Ishikawa (cell line): ENCODE measurements at regions not wholly inside any gene's neighbourhood (a gene's known extent, or its start where the extent isn't known, plus 50 kb on each side); places are given as distances from the start of the nearest gene placed in this dataset.

Experiments
- CEBPB ChIP-seq: IDR thresholded peaks from 2 replicates; pipeline ENCODE4 v1.6.1; 2012
- CREB1 ChIP-seq: IDR thresholded peaks from 2 replicates; pipeline ENCODE4 v1.6.1; 2012; ENCODE audit warnings: low read depth
- EGR1 ChIP-seq: IDR thresholded peaks from 2 replicates; pipeline ENCODE4 v1.6.1; 2012
- EP300 ChIP-seq: IDR thresholded peaks from 2 replicates; pipeline ENCODE4 v1.6.1; 2012; ENCODE audit warnings: borderline replicate concordance
- FOXM1 ChIP-seq: IDR thresholded peaks from 2 replicates; pipeline ENCODE4 v1.6.1; 2012; ENCODE audit warnings: low read depth, borderline replicate concordance
- NFIC ChIP-seq: IDR thresholded peaks from 2 replicates; pipeline ENCODE4 v1.6.1; 2012
- RAD21 ChIP-seq: IDR thresholded peaks from 2 replicates; pipeline ENCODE4 v1.6.1; 2012; ENCODE audit warnings: low read depth
- TAF1 ChIP-seq: IDR thresholded peaks from 2 replicates; pipeline ENCODE4 v1.6.1; 2012; ENCODE audit warnings: low read depth, mild to moderate bottlenecking
- TCF12 ChIP-seq: IDR thresholded peaks from 2 replicates; pipeline ENCODE4 v1.6.1; 2012; ENCODE audit warnings: low read depth
- TEAD4 ChIP-seq: IDR thresholded peaks from 2 replicates; pipeline ENCODE4 v1.6.1; 2012
- YY1 ChIP-seq: IDR thresholded peaks from 2 replicates; pipeline ENCODE4 v1.6.1; 2012; ENCODE audit warnings: low read depth
- ZBTB7A ChIP-seq: IDR thresholded peaks from 2 replicates; pipeline ENCODE4 v1.6.1; 2012; ENCODE audit warnings: low read depth
- TF ChIP-seq, protein P1 (sequence below): IDR thresholded peaks from 2 replicates; pipeline ENCODE4 v1.6.1; 2012
- TF ChIP-seq, protein P2 (sequence below): IDR thresholded peaks from 2 replicates; pipeline ENCODE4 v1.6.1; 2012
- TF ChIP-seq, protein P3 (sequence below): IDR thresholded peaks from 2 replicates; pipeline ENCODE4 v1.6.1; 2012; ENCODE audit warnings: low read depth, mild to moderate bottlenecking

- no peak for TF ChIP-seq CEBPB
- TF ChIP-seq, protein P1, sequence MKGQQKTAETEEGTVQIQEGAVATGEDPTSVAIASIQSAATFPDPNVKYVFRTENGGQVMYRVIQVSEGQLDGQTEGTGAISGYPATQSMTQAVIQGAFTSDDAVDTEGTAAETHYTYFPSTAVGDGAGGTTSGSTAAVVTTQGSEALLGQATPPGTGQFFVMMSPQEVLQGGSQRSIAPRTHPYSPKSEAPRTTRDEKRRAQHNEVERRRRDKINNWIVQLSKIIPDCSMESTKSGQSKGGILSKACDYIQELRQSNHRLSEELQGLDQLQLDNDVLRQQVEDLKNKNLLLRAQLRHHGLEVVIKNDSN: no peak
- no peak for TF ChIP-seq YY1
- no peak for TF ChIP-seq TCF12
- no peak for TF ChIP-seq CREB1
Measured at GRCh38 chr4:189029976-189030504, 890.8 kb downstream of the TRIML1 start.

GRCh38 chr4:189032606-189033338 is 893.5 kb downstream of the TRIML1 start:
- TF ChIP-seq TCF12 (no peak), FOXM1 (no peak), TAF1 (no peak), YY1 (no peak), NFIC (no peak), CREB1 (no peak), CEBPB (no peak)
- TF ChIP-seq, protein P2, sequence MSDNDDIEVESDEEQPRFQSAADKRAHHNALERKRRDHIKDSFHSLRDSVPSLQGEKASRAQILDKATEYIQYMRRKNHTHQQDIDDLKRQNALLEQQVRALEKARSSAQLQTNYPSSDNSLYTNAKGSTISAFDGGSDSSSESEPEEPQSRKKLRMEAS: no peak
- TF ChIP-seq, protein P1: no peak
- TF ChIP-seq, protein P3, sequence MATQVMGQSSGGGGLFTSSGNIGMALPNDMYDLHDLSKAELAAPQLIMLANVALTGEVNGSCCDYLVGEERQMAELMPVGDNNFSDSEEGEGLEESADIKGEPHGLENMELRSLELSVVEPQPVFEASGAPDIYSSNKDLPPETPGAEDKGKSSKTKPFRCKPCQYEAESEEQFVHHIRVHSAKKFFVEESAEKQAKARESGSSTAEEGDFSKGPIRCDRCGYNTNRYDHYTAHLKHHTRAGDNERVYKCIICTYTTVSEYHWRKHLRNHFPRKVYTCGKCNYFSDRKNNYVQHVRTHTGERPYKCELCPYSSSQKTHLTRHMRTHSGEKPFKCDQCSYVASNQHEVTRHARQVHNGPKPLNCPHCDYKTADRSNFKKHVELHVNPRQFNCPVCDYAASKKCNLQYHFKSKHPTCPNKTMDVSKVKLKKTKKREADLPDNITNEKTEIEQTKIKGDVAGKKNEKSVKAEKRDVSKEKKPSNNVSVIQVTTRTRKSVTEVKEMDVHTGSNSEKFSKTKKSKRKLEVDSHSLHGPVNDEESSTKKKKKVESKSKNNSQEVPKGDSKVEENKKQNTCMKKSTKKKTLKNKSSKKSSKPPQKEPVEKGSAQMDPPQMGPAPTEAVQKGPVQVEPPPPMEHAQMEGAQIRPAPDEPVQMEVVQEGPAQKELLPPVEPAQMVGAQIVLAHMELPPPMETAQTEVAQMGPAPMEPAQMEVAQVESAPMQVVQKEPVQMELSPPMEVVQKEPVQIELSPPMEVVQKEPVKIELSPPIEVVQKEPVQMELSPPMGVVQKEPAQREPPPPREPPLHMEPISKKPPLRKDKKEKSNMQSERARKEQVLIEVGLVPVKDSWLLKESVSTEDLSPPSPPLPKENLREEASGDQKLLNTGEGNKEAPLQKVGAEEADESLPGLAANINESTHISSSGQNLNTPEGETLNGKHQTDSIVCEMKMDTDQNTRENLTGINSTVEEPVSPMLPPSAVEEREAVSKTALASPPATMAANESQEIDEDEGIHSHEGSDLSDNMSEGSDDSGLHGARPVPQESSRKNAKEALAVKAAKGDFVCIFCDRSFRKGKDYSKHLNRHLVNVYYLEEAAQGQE: no peak

DNA sequence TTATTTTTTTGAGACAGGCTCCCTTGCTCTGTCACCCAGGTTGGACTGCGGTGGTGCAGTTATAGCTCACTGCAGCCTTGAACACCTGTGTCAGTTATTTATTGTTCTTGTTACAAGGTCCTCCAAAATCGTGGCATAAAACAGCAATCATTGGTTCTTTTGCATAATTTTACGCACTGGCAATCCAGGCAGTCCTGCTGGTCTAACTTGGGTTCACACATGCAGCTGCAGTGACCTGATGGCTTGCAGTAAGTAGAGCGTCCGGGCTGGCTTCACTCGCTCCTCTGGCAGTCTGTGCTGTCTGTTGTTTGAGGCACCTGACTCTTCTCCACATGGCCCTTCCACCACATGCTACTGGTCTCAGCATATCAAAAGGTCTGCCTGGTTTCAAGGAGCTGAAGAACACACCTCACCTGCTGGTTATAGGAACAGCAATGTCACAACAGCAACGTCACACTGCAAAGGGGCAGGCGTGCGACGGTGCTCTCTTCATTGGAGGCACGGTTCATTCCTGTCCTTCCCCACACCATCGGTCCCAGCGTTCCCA is 894.6 kb downstream of the TRIML1 start:
- TF ChIP-seq CREB1 (no peak), FOXM1 (no peak), EGR1 (no peak)

- no peak for TF ChIP-seq CREB1
- TF ChIP-seq TCF12: no peak
- TF ChIP-seq EGR1: no peak
- no peak for TF ChIP-seq YY1
- TF ChIP-seq, protein P1: no peak
- TF ChIP-seq TAF1: no peak
- TF ChIP-seq, protein P2: no peak
- TF ChIP-seq RAD21: no peak
- TF ChIP-seq TEAD4: no peak
- TF ChIP-seq CEBPB: no peak
- TF ChIP-seq ZBTB7A: no peak
- TF ChIP-seq, protein P3: no peak
- TF ChIP-seq EP300: no peak
- no peak for TF ChIP-seq FOXM1
- TF ChIP-seq NFIC: no peak
Measured at GRCh38 chr4:189035091-189035490, 895.9 kb downstream of the TRIML1 start.

GRCh38 chr4:189035654-189036053 is 896.4 kb downstream of the TRIML1 start:
- no peak for TF ChIP-seq ZBTB7A
- TF ChIP-seq CREB1: no peak
- no peak for TF ChIP-seq EP300
- TF ChIP-seq, protein P2: no peak
- TF ChIP-seq RAD21: no peak

DNA sequence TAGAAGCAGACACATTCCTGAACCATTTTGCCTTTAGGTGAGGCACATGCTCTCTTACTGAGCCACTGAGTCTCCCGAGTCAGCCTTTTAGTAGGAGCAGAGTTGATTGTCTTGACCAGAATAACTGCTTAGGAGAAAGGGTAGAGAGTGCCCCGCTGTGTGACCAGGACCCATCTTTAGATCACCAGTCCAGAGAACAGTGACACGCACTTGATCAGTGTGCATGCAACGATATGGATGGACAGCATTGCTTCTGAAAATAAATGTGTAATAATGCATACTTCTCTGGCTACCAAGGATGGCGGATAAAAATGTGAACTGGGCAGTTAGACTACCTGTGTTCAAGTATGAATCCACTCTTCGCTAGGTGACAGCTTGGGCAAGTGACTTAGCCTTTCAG is 897.7 kb downstream of the TRIML1 start:
- TF ChIP-seq, protein P2: no peak
- no peak for TF ChIP-seq TCF12
- TF ChIP-seq YY1: no peak
- TF ChIP-seq, protein P3: no peak
- no peak for TF ChIP-seq CEBPB
- TF ChIP-seq FOXM1: no peak
- TF ChIP-seq RAD21: no peak
- TF ChIP-seq, protein P1: no peak
- no peak for TF ChIP-seq CREB1
- TF ChIP-seq TAF1: no peak
- no peak for TF ChIP-seq ZBTB7A
- TF ChIP-seq EP300: no peak
- no peak for TF ChIP-seq EGR1
- no peak for TF ChIP-seq NFIC
- no peak for TF ChIP-seq TEAD4
